GM12878 (cell line): ENCODE measurements at regions not wholly inside any gene's neighbourhood (a gene's known extent, or its start where the extent isn't known, plus 50 kb on each side); places are given as distances from the start of the nearest gene placed in this dataset.

Experiments
- ATAC-seq: fragments of 200-7000 bp; cut with Tn5 transposase; 3 replicates; pipeline ENCODE4 v1.9.1; 2020; ENCODE audit warnings: mild to moderate bottlenecking, moderate library complexity
- BruUV-seq: library from RNA; stranded (reverse); fragments of 400-500 nt; replicated peaks from 2 replicates; lab custom pipeline; 2021; lab: Mats Ljungman, UMichigan
- CTCF ChIA-PET: fragments of 300-600 bp; sonication (Branson Sonifier 250); formaldehyde crosslinking; extraction: SDS; loops from one replicate; lab custom pipeline; 2021; ENCODE audit warnings: inconsistent platforms; lab: Yijun Ruan, JAX
- POLR2A ChIA-PET: fragments of 350-600 bp; formaldehyde crosslinking; extraction: SDS; loops from one replicate; lab custom pipeline; 2021; ENCODE audit warnings: inconsistent platforms; lab: Charles Lee
- RAD21 ChIA-PET: fragments of 300-600 bp; sonication (Branson Sonifier 250); formaldehyde crosslinking; loops from one replicate; lab custom pipeline; 2023; ENCODE audit warnings: antibody characterized with exemption; ENCODE audit not compliant: unreplicated experiment; lab: Charles Lee
- SMC1A ChIA-PET: fragments of 300-600 bp; sonication (Branson Sonifier 250); formaldehyde crosslinking; loops from one replicate; lab custom pipeline; 2023; ENCODE audit not compliant: unreplicated experiment, uncharacterized antibody; lab: Charles Lee
- DNase-seq: peaks from one replicate; pipeline ENCODE4 v3.0.0-alpha.2; 2011; ENCODE audit warnings: low read depth, low spot score
- FAIRE-seq: peaks from 3 replicates; lab custom pipeline; 2011; peaks lifted over from hg19 to GRCh38; lab: Jason Lieb, UNC
- H2AFZ ChIP-seq: 2 replicates; pipeline ENCODE4 v1.6.0; 2011; ENCODE audit warnings: low read depth, low read length, control low read depth; ENCODE audit not compliant: control insufficient read depth
- H3K27ac ChIP-seq: 2 replicates; pipeline ENCODE4 v1.5.1; 2011; ENCODE audit warnings: control low read depth; ENCODE audit not compliant: control insufficient read depth, insufficient read depth
- H3K27me3 ChIP-seq, 2 experiments: replicated peaks in 1 of 2; 2 replicates each; pipeline versions ENCODE4 v1.6.0 to v1.6.1; 2011; ENCODE audit warnings: low read length in 1 of 2; ENCODE audit not compliant: control insufficient read depth in 2 of 2, insufficient read depth in 2 of 2
- H3K36me3 ChIP-seq, 2 experiments: 2 replicates each; pipeline ENCODE4 v1.5.1; 2011; ENCODE audit warnings: low read length in 1 of 2; ENCODE audit not compliant: control insufficient read depth in 2 of 2, insufficient read depth in 2 of 2
- H3K4me1 ChIP-seq: 2 replicates; pipeline ENCODE4 v1.6.1; 2011; ENCODE audit warnings: mild to moderate bottlenecking, low read length, moderate library complexity, mixed read lengths; ENCODE audit not compliant: control insufficient read depth, insufficient read depth
- H3K4me2 ChIP-seq: 2 replicates; pipeline ENCODE4 v1.6.0; 2011; ENCODE audit warnings: control low read depth; ENCODE audit not compliant: control insufficient read depth, insufficient read depth
- H3K4me3 ChIP-seq: fragments of 200-600 bp; sonication (generic); 2 replicates; pipeline ENCODE4 v1.5.1; 2016
- H3K79me2 ChIP-seq: 2 replicates; pipeline ENCODE4 v1.6.0; 2011; ENCODE audit warnings: low read length; ENCODE audit not compliant: control insufficient read depth, insufficient read depth
- H3K9ac ChIP-seq: 2 replicates; pipeline ENCODE4 v1.8.0; 2011; ENCODE audit warnings: low read length, control low read depth, mixed read lengths; ENCODE audit not compliant: control insufficient read depth, insufficient read depth
- H3K9me3 ChIP-seq: replicated peaks from 3 replicates; pipeline ENCODE4 v1.5.1; 2011; ENCODE audit warnings: mild to moderate bottlenecking, low read length; ENCODE audit not compliant: control insufficient read depth, insufficient read depth
- H4K20me1 ChIP-seq: 2 replicates; pipeline ENCODE4 v1.6.0; 2011; ENCODE audit not compliant: control insufficient read depth, insufficient read depth
- HDAC6 ChIP-seq: fragments of 200-600 bp; sonication (generic); IDR thresholded peaks from one replicate; pipeline ENCODE4 v1.8.0; 2017; ENCODE audit warnings: antibody characterized with exemption; ENCODE audit not compliant: unreplicated experiment
- NRF1 ChIP-seq: conservative IDR thresholded peaks from 2 replicates; pipeline ENCODE4 v1.6.1; 2011; ENCODE audit warnings: mild to moderate bottlenecking, low read depth, low read length, improper control_type of control experiment
- WGBS: methylation state at CpG from one replicate; pipeline ENCODE4 v1.1.6; 2016; ENCODE audit warnings: low lambda C conversion rate; ENCODE audit not compliant: insufficient replicate concordance, insufficient coverage; ENCODE audit errors: missing lambda C conversion rate; 5-methylcytosine and 5-hydroxymethylcytosine counted together
- in situ Hi-C: fragments of 300-500 bp; cut with MboI; formaldehyde crosslinking; loops from 9 replicates; pipeline ENCODE4 v1.14.3; 2018; ENCODE audit warnings: mixed read lengths
- intact Hi-C: fragments of 100-400 bp; cut with micrococcal nuclease; formaldehyde crosslinking; loops from one replicate; pipeline ENCODE4 v1.14.2; 2022; ENCODE audit not compliant: unreplicated experiment
- TF ChIP-seq, protein P1 (sequence below): fragments of 450-650 bp; IDR thresholded peaks from 2 replicates; pipeline ENCODE4 v1.6.1; 2016; ENCODE audit warnings: mild to moderate bottlenecking
- TF ChIP-seq, protein P2 (sequence below): fragments of 450-650 bp; IDR thresholded peaks from 2 replicates; pipeline ENCODE4 v1.6.1; 2018; ENCODE audit warnings: borderline replicate concordance, mild to moderate bottlenecking; ENCODE audit not compliant: partially characterized antibody
- TF ChIP-seq, protein P3 (sequence below): fragments of 450-650 bp; IDR thresholded peaks from 2 replicates; pipeline ENCODE4 v1.6.1; 2018; ENCODE audit warnings: mild to moderate bottlenecking, low read depth, moderate library complexity; ENCODE audit not compliant: partially characterized antibody

DNA sequence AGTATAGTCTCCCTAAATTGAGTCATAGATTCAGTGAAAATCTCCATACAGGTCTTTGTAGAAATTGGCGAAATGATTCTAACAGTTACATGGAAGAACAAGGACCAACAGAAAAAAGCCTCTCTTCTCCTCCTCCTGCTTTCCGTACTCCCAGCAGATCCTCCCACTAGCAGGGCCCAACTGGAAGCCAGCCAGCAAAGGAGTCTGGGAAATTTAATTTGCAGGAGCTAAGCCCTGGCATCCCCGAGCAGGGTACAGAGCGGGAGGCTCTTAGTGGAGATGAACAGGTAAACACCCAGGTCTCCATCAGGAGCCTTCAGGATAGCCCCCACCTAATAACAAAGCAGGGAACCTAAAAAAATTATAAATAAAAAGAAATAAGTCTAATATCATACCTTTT is 1473.8 kb downstream of the TBC1D22A start:
- no peak for TF ChIP-seq HDAC6
- ChIA-PET SMC1A (no interaction called here), RAD21 (no interaction called here), CTCF (no interaction called here), POLR2A (no interaction called here)
- Histone ChIP-seq H3K9ac (no peak overlapping the region), H3K27me3 (no peaks in the 10 kb centered on the region), H3K4me2 (no peak overlapping the region), H3K36me3 (no peaks in the 10 kb centered on the region), H3K79me2 (no peaks in the 10 kb centered on the region), H3K9me3 (no peaks in the 10 kb centered on the region; the same call in 2 of the 3 replicates), H3K27ac (no peak overlapping the region), H4K20me1 (no peaks in the 10 kb centered on the region), H2AFZ (no peak overlapping the region), H3K4me3 (no peak overlapping the region), H3K4me1 (no peaks in the 10 kb centered on the region)
- DNase-seq (no peak), ATAC-seq (no peak), FAIRE-seq (no peak)
- WGBS: 11% methylated on average over 4 of the region's 4 CpGs
- no TSS peak for BruUV-seq
- in situ Hi-C loops (no loop called here), intact Hi-C loops (no loop called here)

- H3K4me1 ChIP-seq: no peaks in the 10 kb centered on the region
- no peak overlapping the region for H3K27ac ChIP-seq
- H2AFZ ChIP-seq: no peak overlapping the region
- H4K20me1 ChIP-seq: no peaks in the 10 kb centered on the region
- no TSS peak for BruUV-seq
- ATAC-seq: no peak
- no peak overlapping the region for H3K9ac ChIP-seq
- TF ChIP-seq, protein P1, sequence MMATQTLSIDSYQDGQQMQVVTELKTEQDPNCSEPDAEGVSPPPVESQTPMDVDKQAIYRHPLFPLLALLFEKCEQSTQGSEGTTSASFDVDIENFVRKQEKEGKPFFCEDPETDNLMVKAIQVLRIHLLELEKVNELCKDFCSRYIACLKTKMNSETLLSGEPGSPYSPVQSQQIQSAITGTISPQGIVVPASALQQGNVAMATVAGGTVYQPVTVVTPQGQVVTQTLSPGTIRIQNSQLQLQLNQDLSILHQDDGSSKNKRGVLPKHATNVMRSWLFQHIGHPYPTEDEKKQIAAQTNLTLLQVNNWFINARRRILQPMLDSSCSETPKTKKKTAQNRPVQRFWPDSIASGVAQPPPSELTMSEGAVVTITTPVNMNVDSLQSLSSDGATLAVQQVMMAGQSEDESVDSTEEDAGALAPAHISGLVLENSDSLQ: no peak
- TF ChIP-seq, protein P2, sequence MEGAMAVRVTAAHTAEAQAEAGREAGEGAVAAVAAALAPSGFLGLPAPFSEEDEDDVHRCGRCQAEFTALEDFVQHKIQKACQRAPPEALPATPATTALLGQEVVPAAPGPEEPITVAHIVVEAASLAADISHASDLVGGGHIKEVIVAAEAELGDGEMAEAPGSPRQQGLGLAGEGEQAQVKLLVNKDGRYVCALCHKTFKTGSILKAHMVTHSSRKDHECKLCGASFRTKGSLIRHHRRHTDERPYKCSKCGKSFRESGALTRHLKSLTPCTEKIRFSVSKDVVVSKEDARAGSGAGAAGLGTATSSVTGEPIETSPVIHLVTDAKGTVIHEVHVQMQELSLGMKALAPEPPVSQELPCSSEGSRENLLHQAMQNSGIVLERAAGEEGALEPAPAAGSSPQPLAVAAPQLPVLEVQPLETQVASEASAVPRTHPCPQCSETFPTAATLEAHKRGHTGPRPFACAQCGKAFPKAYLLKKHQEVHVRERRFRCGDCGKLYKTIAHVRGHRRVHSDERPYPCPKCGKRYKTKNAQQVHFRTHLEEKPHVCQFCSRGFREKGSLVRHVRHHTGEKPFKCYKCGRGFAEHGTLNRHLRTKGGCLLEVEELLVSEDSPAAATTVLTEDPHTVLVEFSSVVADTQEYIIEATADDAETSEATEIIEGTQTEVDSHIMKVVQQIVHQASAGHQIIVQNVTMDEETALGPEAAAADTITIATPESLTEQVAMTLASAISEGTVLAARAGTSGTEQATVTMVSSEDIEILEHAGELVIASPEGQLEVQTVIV: no peak
- TF ChIP-seq, protein P3, sequence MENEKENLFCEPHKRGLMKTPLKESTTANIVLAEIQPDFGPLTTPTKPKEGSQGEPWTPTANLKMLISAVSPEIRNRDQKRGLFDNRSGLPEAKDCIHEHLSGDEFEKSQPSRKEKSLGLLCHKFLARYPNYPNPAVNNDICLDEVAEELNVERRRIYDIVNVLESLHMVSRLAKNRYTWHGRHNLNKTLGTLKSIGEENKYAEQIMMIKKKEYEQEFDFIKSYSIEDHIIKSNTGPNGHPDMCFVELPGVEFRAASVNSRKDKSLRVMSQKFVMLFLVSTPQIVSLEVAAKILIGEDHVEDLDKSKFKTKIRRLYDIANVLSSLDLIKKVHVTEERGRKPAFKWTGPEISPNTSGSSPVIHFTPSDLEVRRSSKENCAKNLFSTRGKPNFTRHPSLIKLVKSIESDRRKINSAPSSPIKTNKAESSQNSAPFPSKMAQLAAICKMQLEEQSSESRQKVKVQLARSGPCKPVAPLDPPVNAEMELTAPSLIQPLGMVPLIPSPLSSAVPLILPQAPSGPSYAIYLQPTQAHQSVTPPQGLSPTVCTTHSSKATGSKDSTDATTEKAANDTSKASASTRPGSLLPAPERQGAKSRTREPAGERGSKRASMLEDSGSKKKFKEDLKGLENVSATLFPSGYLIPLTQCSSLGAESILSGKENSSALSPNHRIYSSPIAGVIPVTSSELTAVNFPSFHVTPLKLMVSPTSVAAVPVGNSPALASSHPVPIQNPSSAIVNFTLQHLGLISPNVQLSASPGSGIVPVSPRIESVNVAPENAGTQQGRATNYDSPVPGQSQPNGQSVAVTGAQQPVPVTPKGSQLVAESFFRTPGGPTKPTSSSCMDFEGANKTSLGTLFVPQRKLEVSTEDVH: no peak
- TF ChIP-seq NRF1: no peak
- H3K79me2 ChIP-seq: no peaks in the 10 kb centered on the region
- no peaks in the 10 kb centered on the region; the same call in 2 of the 3 replicates for H3K9me3 ChIP-seq
- SMC1A ChIA-PET: no interaction called here
- H3K27me3 ChIP-seq: no peaks in the 10 kb centered on the region
- H3K4me2 ChIP-seq: no peak overlapping the region
- POLR2A ChIA-PET: no interaction called here
- 53% methylated on average over 9 of the region's 9 CpGs for WGBS
- RAD21 ChIA-PET: no interaction called here
- in situ Hi-C loops: no loop called here
- DNase-seq: no peak
- H3K36me3 ChIP-seq: no peaks in the 10 kb centered on the region
- H3K4me3 ChIP-seq: no peak overlapping the region
- FAIRE-seq: no peak
- CTCF ChIA-PET: no interaction called here
- intact Hi-C loops: no loop called here
Observed at GRCh38 chr22:48235744-48236143, 1473.3 kb downstream of the TBC1D22A start.
